Mammary epithelial cell (primary cell): ENCODE measurements at regions not wholly inside any gene's neighbourhood (a gene's known extent, or its start where the extent isn't known, plus 50 kb on each side); places are given as distances from the start of the nearest gene placed in this dataset.

Experiments used
- EZH2 ChIP-seq: IDR thresholded peaks from 2 replicates; pipeline ENCODE4 v1.6.1; 2012; ENCODE audit warnings: low read length, inconsistent platforms, borderline replicate concordance
- TF ChIP-seq, protein P1 (sequence below), 2 donors: IDR thresholded peaks in 1 of 2; conservative IDR thresholded peaks in 1 of 2; 2 replicates each; pipeline ENCODE4 v1.5.1; 2011 to 2012; ENCODE audit warnings: inconsistent platforms in 2 of 2, low read length in 2 of 2, mild to moderate bottlenecking in 2 of 2, control low read depth in 1 of 2, low read depth in 1 of 2; ENCODE audit not compliant: insufficient read depth in 1 of 2; ENCODE audit errors: extremely low read depth in 1 of 2

DNA sequence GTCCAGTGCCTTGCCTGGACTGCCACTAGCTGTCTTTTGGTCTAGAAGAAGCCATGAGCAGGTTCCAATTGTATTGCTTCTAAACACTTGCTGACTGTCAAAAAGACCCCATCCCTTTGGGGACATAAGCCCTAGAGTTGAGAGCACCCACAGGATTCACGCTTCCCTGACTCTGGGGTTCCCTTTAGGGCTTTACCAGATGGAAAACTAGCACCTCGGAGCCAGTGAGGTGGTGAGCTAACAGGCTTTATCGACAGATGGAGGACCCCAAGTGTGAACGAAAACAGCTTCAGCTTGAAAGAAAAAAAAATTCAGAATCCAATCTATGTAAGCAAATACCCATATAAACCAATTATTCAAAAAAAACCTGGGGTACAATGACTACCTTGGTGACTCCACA, 90.8 kb downstream of the NAA11 start:
- TF ChIP-seq, protein P1, sequence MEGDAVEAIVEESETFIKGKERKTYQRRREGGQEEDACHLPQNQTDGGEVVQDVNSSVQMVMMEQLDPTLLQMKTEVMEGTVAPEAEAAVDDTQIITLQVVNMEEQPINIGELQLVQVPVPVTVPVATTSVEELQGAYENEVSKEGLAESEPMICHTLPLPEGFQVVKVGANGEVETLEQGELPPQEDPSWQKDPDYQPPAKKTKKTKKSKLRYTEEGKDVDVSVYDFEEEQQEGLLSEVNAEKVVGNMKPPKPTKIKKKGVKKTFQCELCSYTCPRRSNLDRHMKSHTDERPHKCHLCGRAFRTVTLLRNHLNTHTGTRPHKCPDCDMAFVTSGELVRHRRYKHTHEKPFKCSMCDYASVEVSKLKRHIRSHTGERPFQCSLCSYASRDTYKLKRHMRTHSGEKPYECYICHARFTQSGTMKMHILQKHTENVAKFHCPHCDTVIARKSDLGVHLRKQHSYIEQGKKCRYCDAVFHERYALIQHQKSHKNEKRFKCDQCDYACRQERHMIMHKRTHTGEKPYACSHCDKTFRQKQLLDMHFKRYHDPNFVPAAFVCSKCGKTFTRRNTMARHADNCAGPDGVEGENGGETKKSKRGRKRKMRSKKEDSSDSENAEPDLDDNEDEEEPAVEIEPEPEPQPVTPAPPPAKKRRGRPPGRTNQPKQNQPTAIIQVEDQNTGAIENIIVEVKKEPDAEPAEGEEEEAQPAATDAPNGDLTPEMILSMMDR (conservative IDR thresholded peaks at IDR 0.05 in 1 of 2, IDR thresholded peaks at IDR 0.05 in 1 of 2; ENCODE audit: extremely low read depth in 1 of 2, insufficient read depth in 1 of 2, low read depth in 1 of 2, low read length in 2 of 2) = no peak
- TF ChIP-seq EZH2 = no peak
